Suprapubic skin (tissue), 4 donors: ENCODE measurements at regions not wholly inside any gene's neighbourhood (a gene's known extent, or its start where the extent isn't known, plus 50 kb on each side); places are given as distances from the start of the nearest gene placed in this dataset.

Source experiments
- DNase-seq, 2 donors: peaks; one replicate each; pipeline ENCODE4 v3.0.0-alpha.2; 2019; ENCODE audit warnings: low spot score in 2 of 2
- H3K27ac ChIP-seq: fragments of 200-600 bp; sonication (generic); one replicate; pipeline ENCODE4 v1.5.1; 2019
- H3K27me3 ChIP-seq: fragments of 200-600 bp; sonication (generic); one replicate; pipeline ENCODE4 v1.5.1; 2019
- H3K36me3 ChIP-seq: fragments of 200-600 bp; sonication (generic); one replicate; pipeline ENCODE4 v1.5.1; 2019
- H3K4me1 ChIP-seq: fragments of 200-600 bp; sonication (generic); one replicate; pipeline ENCODE4 v1.5.1; 2019
- H3K4me3 ChIP-seq: fragments of 200-600 bp; sonication (generic); one replicate; pipeline ENCODE4 v1.5.1; 2019; ENCODE audit warnings: mild to moderate bottlenecking
- H3K9me3 ChIP-seq: fragments of 200-600 bp; sonication (generic); one replicate; pipeline ENCODE4 v1.5.1; 2019
- CTCF ChIP-seq, 2 donors: fragments of 200-600 bp in 1 of 2; fragments of 450-650 bp in 1 of 2; sonication (generic) in 1 of 2; IDR thresholded peaks; one replicate each; pipeline ENCODE4 v1.5.1; 2016 to 2019; ENCODE audit warnings: antibody characterized with exemption in 2 of 2, mild to moderate bottlenecking in 1 of 2, moderate library complexity in 1 of 2
- EP300 ChIP-seq: sonication (generic); formaldehyde crosslinking; IDR thresholded peaks from one replicate; pipeline ENCODE4 v1.6.1; 2017; ENCODE audit warnings: antibody characterized with exemption
- POLR2A ChIP-seq, 2 donors: fragments of 450-650 bp; IDR thresholded peaks; one replicate each; pipeline ENCODE4 v1.6.1; 2017; ENCODE audit warnings: antibody characterized with exemption in 2 of 2, mild to moderate bottlenecking in 2 of 2, moderate library complexity in 2 of 2
- POLR2AphosphoS5 ChIP-seq, 3 donors: sonication (generic); formaldehyde crosslinking; IDR thresholded peaks; one replicate each; pipeline ENCODE4 v1.6.1; 2017; ENCODE audit warnings: antibody characterized with exemption in 3 of 3
- WGBS: methylation state at CpG from one replicate; pipeline ENCODE4 v1.1.5; 2018; 5-methylcytosine and 5-hydroxymethylcytosine counted together

DNA sequence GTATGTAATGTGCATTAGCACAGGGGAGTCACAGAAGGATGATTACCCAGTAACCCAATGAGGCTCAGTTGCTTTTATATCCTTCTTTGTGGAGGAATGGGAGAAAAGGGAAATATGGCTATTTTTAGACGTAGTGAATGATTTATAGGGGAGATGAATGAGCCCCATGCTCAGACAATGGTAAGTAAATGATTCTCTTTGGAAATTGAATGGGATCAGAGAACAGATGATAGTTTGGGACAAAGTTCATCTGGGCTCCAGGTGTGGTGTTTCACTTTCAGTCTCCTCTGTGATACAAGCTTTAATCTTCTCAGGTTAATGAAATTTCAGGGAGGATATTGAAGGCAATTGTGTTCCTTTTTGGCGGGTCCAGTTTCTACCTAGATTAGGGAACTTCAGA lies 63.0 kb upstream of the MPP7 start:
- 63% methylated on average over 2 of the region's 2 CpGs for WGBS
- no peak for DNase-seq
- no peak for TF ChIP-seq EP300
- no peak for TF ChIP-seq POLR2A (IDR thresholded peaks at IDR 0.05)
- TF ChIP-seq POLR2AphosphoS5 (IDR thresholded peaks at IDR 0.05) = no peak
- no peak for TF ChIP-seq CTCF (IDR thresholded peaks at IDR 0.05)
- Histone ChIP-seq H3K4me3 (no peak overlapping the region), H3K4me1 (no peaks in the 10 kb centered on the region), H3K9me3 (no peaks in the 10 kb centered on the region), H3K36me3 (no peaks in the 10 kb centered on the region), H3K27me3 (no peaks in the 10 kb centered on the region), H3K27ac (no peak overlapping the region)

DNA sequence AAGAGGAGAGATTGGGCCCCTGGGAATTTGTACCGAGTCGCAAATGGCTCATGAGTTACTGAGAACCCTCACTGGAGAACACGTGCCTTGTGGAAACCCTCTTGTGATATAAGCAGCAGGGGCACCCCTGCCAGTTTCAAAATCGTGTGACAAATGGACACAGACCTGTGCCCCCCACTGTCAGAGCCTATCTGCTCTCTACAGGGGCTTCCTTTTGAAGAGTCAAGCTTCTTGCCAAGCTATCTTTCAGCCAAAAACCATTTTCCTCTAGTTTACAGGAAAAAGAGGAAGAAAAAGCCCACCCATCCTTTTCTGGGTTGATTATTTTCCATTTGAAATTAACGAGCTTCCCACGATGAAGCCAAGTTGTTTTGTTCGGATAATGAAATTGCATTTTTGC lies 64.1 kb upstream of the MPP7 start:
- WGBS = 53% methylated on average over 7 of the region's 7 CpGs
- H3K9me3 ChIP-seq = no peaks in the 10 kb centered on the region
- H3K27ac ChIP-seq = no peak overlapping the region
- H3K27me3 ChIP-seq = no peaks in the 10 kb centered on the region
- no peaks in the 10 kb centered on the region for H3K36me3 ChIP-seq
- no peak overlapping the region for H3K4me3 ChIP-seq
- TF ChIP-seq POLR2A (IDR thresholded peaks at IDR 0.05) (no peak), POLR2AphosphoS5 (IDR thresholded peaks at IDR 0.05) (no peak), EP300 (no peak), CTCF (IDR thresholded peaks at IDR 0.05) (no peak)
- H3K4me1 ChIP-seq = no peaks in the 10 kb centered on the region
- DNase-seq = no peak

GRCh38 chr10:28367413-28367812 lies 64.5 kb upstream of the MPP7 start:
- H3K27me3 ChIP-seq = no peaks in the 10 kb centered on the region
- H3K27ac ChIP-seq = no peak overlapping the region
- no peaks in the 10 kb centered on the region for H3K4me1 ChIP-seq
- 64% methylated on average over 9 of the region's 9 CpGs for WGBS
- no peaks in the 10 kb centered on the region for H3K36me3 ChIP-seq
- no peak overlapping the region for H3K4me3 ChIP-seq
- DNase-seq = no peak
- no peaks in the 10 kb centered on the region for H3K9me3 ChIP-seq
- no peak for TF ChIP-seq EP300
- TF ChIP-seq POLR2A (IDR thresholded peaks at IDR 0.05) = no peak
- TF ChIP-seq CTCF (IDR thresholded peaks at IDR 0.05) = no peak
- TF ChIP-seq POLR2AphosphoS5 (IDR thresholded peaks at IDR 0.05) = no peak

DNA sequence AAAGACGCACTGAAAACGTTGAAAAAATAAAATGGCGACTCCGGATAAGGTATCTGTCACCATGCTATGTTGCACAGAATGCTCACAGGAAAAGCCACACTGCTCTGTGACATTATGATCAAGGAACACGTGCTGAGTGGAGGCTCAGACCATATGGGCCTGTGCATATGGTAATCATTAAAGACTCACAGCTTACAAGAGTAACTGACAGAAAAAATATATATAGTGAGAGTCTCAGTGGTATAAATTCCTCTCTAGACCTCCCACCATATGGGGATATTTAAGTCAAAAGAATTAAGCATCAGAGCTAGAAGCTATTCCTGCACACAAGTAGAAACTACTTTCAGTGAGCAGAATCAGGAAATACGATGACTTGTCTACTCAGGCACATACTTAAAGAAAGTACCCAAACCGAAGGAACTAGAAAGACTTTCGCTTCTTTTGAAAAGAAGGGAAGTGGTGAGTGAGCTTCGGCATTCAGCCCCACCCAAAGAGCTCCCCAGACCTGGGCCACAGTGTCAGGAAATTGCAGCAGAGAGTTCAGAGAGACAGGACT lies 65.1 kb upstream of the MPP7 start:
- 59% methylated on average over 9 of the region's 9 CpGs for WGBS
- DNase-seq = no peak

More for the DNA sequence above, 65.1 kb upstream of the MPP7 start:
- no peaks in the 10 kb centered on the region for H3K4me1 ChIP-seq
- H3K27ac ChIP-seq = no peak overlapping the region
- H3K9me3 ChIP-seq = no peaks in the 10 kb centered on the region
- no peaks in the 10 kb centered on the region for H3K36me3 ChIP-seq
- no peak overlapping the region for H3K4me3 ChIP-seq
- H3K27me3 ChIP-seq = no peaks in the 10 kb centered on the region
- no peak for TF ChIP-seq POLR2AphosphoS5 (IDR thresholded peaks at IDR 0.05)
- TF ChIP-seq POLR2A (IDR thresholded peaks at IDR 0.05) = no peak
- TF ChIP-seq EP300 = no peak
- no peak for TF ChIP-seq CTCF (IDR thresholded peaks at IDR 0.05)
